Right lobe of liver (tissue), 4 donors: ENCODE measurements at regions not wholly inside any gene's neighbourhood (a gene's known extent, or its start where the extent isn't known, plus 50 kb on each side); places are given as distances from the start of the nearest gene placed in this dataset.

Experiments used
- POLR2A ChIP-seq: fragments of 450-650 bp; IDR thresholded peaks from one replicate; pipeline ENCODE4 v1.6.1; 2017; ENCODE audit warnings: antibody characterized with exemption, mild to moderate bottlenecking
- TF ChIP-seq, protein P1 (sequence below), 4 donors: fragments of 200-600 bp in 3 of 4; fragments of 450-650 bp in 1 of 4; IDR thresholded peaks; one replicate each; pipeline versions ENCODE4 v1.5.1 to v1.8.0; 2016 to 2022; ENCODE audit warnings: antibody characterized with exemption in 4 of 4, mild to moderate bottlenecking in 2 of 4
- donor health status: DM: no; HTN: no; CAD: no.
- donor health status: DM: no; HTN: no; CAD: no.
- donor health status: DM: no; HTN: yes; CAD: no.

GRCh38 chr2:145017149-145017548 is 497.2 kb upstream of the ZEB2 start:
- TF ChIP-seq, protein P1, sequence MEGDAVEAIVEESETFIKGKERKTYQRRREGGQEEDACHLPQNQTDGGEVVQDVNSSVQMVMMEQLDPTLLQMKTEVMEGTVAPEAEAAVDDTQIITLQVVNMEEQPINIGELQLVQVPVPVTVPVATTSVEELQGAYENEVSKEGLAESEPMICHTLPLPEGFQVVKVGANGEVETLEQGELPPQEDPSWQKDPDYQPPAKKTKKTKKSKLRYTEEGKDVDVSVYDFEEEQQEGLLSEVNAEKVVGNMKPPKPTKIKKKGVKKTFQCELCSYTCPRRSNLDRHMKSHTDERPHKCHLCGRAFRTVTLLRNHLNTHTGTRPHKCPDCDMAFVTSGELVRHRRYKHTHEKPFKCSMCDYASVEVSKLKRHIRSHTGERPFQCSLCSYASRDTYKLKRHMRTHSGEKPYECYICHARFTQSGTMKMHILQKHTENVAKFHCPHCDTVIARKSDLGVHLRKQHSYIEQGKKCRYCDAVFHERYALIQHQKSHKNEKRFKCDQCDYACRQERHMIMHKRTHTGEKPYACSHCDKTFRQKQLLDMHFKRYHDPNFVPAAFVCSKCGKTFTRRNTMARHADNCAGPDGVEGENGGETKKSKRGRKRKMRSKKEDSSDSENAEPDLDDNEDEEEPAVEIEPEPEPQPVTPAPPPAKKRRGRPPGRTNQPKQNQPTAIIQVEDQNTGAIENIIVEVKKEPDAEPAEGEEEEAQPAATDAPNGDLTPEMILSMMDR (IDR thresholded peaks at IDR 0.05), result no peak
- no peak for TF ChIP-seq POLR2A
